ENCODE measurements at regions not wholly inside any gene's neighbourhood (a gene's known extent, or its start where the extent isn't known, plus 50 kb on each side); places are given as distances from the start of the nearest gene placed in this dataset.

DNA sequence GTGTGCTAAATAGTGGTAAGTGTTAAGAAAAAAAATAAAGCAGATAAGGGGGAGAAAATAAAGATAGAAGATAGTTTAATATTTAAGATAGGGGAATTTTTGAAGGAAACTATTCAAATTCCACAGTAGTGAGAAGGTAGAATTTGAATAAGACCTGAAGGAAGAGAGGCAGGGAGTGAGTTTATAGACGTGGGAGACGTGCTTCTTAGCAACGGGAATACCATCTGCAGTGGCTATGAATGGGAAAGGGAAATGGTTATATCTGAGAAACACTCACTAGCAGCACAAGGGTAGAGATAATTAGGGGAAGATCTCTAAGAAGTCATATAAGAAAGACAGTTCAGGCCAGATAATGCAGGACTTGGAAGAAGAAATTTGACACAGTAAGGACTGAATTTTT, 854.5 kb upstream of the EPHA5 start:
- TF ChIP-seq, protein P1, sequence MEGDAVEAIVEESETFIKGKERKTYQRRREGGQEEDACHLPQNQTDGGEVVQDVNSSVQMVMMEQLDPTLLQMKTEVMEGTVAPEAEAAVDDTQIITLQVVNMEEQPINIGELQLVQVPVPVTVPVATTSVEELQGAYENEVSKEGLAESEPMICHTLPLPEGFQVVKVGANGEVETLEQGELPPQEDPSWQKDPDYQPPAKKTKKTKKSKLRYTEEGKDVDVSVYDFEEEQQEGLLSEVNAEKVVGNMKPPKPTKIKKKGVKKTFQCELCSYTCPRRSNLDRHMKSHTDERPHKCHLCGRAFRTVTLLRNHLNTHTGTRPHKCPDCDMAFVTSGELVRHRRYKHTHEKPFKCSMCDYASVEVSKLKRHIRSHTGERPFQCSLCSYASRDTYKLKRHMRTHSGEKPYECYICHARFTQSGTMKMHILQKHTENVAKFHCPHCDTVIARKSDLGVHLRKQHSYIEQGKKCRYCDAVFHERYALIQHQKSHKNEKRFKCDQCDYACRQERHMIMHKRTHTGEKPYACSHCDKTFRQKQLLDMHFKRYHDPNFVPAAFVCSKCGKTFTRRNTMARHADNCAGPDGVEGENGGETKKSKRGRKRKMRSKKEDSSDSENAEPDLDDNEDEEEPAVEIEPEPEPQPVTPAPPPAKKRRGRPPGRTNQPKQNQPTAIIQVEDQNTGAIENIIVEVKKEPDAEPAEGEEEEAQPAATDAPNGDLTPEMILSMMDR (conservative IDR thresholded peaks at IDR 0.05 in 1 of 2, IDR thresholded peaks at IDR 0.05 in 1 of 2; ENCODE audit: extremely low read depth in 1 of 2, insufficient read depth in 1 of 2, low read depth in 1 of 2, low read length in 2 of 2): no peak
- no peak for TF ChIP-seq EZH2 (IDR thresholded peaks at IDR 0.05; ENCODE audit: borderline replicate concordance, low read length)
